Heart left ventricle (tissue), 16 donors: ENCODE measurements at regions not wholly inside any gene's neighbourhood (a gene's known extent, or its start where the extent isn't known, plus 50 kb on each side); places are given as distances from the start of the nearest gene placed in this dataset.

ENCODE experiments used
- ATAC-seq, 4 donors: fragments of 200-7000 bp; cut with Tn5 transposase; one replicate each; pipeline ENCODE4 v1.9.1; 2020 to 2022; ENCODE audit warnings: moderate library complexity in 4 of 4, mild to moderate bottlenecking in 3 of 4, moderate number of reproducible peaks in 1 of 4
- DNase-seq, 5 donors: peaks; one replicate each; pipeline ENCODE4 v3.0.0-alpha.2; 2020
- H3K27ac ChIP-seq, 12 donors: fragments of 200-600 bp; sonication (generic) in 4 of 12; one replicate each; pipeline versions ENCODE4 v1.5.0 to v1.8.0; 2016 to 2022; ENCODE audit warnings: mild to moderate bottlenecking in 2 of 12
- H3K27me3 ChIP-seq, 9 donors: fragments of 200-600 bp; sonication (generic) in 2 of 9; one replicate each; pipeline versions ENCODE4 v1.5.1 to v1.8.0; 2016 to 2022; ENCODE audit warnings: mild to moderate bottlenecking in 3 of 9
- H3K36me3 ChIP-seq, 9 donors: fragments of 200-600 bp; sonication (generic) in 2 of 9; one replicate each; pipeline versions ENCODE4 v1.5.0 to v1.8.0; 2018 to 2022; ENCODE audit warnings: mild to moderate bottlenecking in 2 of 9
- H3K4me1 ChIP-seq, 12 donors: fragments of 200-600 bp; sonication (generic) in 4 of 12; one replicate each; pipeline versions ENCODE4 v1.5.0 to v1.8.0; 2016 to 2022; ENCODE audit warnings: mild to moderate bottlenecking in 3 of 12
- H3K4me3 ChIP-seq, 12 donors: fragments of 200-600 bp; sonication (generic) in 4 of 12; one replicate each; pipeline versions ENCODE4 v1.5.0 to v1.8.0; 2017 to 2022; ENCODE audit warnings: mild to moderate bottlenecking in 9 of 12, moderate library complexity in 4 of 12
- H3K9me3 ChIP-seq, 12 donors: fragments of 200-600 bp; sonication (generic) in 4 of 12; one replicate each; pipeline versions ENCODE4 v1.5.0 to v1.8.0; 2016 to 2022; ENCODE audit warnings: mild to moderate bottlenecking in 1 of 12
- POLR2A ChIP-seq, 2 donors: fragments of 450-650 bp; IDR thresholded peaks; one replicate each; pipeline ENCODE4 v1.6.1; 2017; ENCODE audit warnings: antibody characterized with exemption in 2 of 2, mild to moderate bottlenecking in 2 of 2, moderate library complexity in 2 of 2
- WGBS, 4 donors: extraction: QIAGEN DNeasy Blood & Tissue Kit in 2 of 4; methylation state at CpG; one replicate each; pipeline versions ENCODE4 v1.1.5 to v1.1.7; 2013 to 2018; 5-methylcytosine and 5-hydroxymethylcytosine counted together
- intact Hi-C, 10 donors: fragments of 100-400 bp; cut with DNase I; formaldehyde crosslinking; loops; one replicate each; pipeline versions ENCODE4 v1.11.1 to v1.14.2; 2022
- TF ChIP-seq, protein P1 (sequence below), 12 donors: fragments of 200-600 bp; sonication (generic) in 4 of 12; IDR thresholded peaks; one replicate each; pipeline versions ENCODE4 v1.5.0 to v1.8.0; 2018 to 2022; ENCODE audit warnings: antibody characterized with exemption in 12 of 12, mild to moderate bottlenecking in 5 of 12
- donor health status: ischemic (EF 13 %, LVEDD 7.1; RV severe dilation, severe dysfunction).
- donor health status: healthy with polysubstance abuse.
- donor health status: DM: no; HTN: yes; CAD: no.
- donor health status: DM: no; HTN: no; CAD: no.
- donor health status: ischemic (EF 25% LVEDD 6.9; RV normal size, moderate dysfunction).
- donor health status: ischemic (EF 25% LVEDD 5.7; RV mildly dilated, moderate dysfunction).
- donor health status: healthy.
- donor health status: DM: yes; HTN: yes; CAD: no.
- donor health status: ischemic (EF 35%, LVEDD 5.7; RV mildly dilated, moderate dysfunction).
- donor health status: nonischemic (EF 11% LVEDD 7.7; RV severe dilation, severe dysfunction).
- donor health status: DM: yes; HTN: yes; CAD: no.
- donor health status: PGD.
- donor health status: ischemic (EF 29% LVEDD 5.4; RV normal size, mild dysfunction).
- donor health status: nonischemic (EF 23%, LVEDD 6.1; RV moderate dilation, normal function).

- intact Hi-C loops, result no loop called here
- WGBS, 4 donors, result 95 to 97% (median 96%) methylated on average over 6 of the region's 6 CpGs
- no peak for TF ChIP-seq POLR2A (IDR thresholded peaks at IDR 0.05)
- TF ChIP-seq, protein P1, sequence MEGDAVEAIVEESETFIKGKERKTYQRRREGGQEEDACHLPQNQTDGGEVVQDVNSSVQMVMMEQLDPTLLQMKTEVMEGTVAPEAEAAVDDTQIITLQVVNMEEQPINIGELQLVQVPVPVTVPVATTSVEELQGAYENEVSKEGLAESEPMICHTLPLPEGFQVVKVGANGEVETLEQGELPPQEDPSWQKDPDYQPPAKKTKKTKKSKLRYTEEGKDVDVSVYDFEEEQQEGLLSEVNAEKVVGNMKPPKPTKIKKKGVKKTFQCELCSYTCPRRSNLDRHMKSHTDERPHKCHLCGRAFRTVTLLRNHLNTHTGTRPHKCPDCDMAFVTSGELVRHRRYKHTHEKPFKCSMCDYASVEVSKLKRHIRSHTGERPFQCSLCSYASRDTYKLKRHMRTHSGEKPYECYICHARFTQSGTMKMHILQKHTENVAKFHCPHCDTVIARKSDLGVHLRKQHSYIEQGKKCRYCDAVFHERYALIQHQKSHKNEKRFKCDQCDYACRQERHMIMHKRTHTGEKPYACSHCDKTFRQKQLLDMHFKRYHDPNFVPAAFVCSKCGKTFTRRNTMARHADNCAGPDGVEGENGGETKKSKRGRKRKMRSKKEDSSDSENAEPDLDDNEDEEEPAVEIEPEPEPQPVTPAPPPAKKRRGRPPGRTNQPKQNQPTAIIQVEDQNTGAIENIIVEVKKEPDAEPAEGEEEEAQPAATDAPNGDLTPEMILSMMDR (IDR thresholded peaks at IDR 0.05), result no peak
These were observed 650.5 kb upstream of the NR2F2 start for GRCh38 chr15:95679847-95680582.

DNA sequence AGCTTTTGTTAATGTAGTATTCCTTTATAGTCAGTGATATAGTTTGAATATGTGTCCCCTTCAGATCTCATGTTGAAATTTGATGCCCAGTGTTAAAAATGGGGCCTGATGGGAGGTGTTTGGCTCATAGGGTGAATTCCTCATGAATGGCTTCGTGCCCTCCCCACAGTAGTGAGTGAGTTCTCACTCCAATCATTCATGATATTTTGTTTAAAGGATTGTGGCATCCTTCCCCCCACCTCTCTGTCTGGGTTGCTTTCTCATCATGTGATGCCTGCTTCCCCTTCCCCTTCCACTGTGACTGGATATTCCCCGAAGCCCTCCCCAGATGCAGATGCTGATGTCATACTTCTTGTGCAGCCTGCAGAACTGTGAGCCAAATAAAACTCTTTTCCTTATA, 649.8 kb upstream of the NR2F2 start:
- no peaks in the 10 kb centered on the region for H3K36me3 ChIP-seq
- no peaks in the 10 kb centered on the region for H3K9me3 ChIP-seq
- no peak for TF ChIP-seq POLR2A (IDR thresholded peaks at IDR 0.05)
- TF ChIP-seq, protein P1 (IDR thresholded peaks at IDR 0.05), result no peak
- no peak overlapping the region for H3K27ac ChIP-seq
- H3K4me1 ChIP-seq, result peaks cover 0 to 7% (median 0%) of the 10 kb centered on the region in 12 donors
- ATAC-seq, result no peak
- no peak for DNase-seq
- intact Hi-C loops, result no loop called here
- 42 to 75% (median 51%) methylated on average over 2 of the region's 2 CpGs for WGBS, 4 donors
- H3K27me3 ChIP-seq, result no peaks in the 10 kb centered on the region
- no peak overlapping the region for H3K4me3 ChIP-seq

More at GRCh38 chr15:95679847-95680582, 650.5 kb upstream of the NR2F2 start:
- ATAC-seq (no peak), DNase-seq (no peak)
- Histone ChIP-seq H3K9me3 (no peaks in the 10 kb centered on the region), H3K36me3 (no peaks in the 10 kb centered on the region), H3K4me1 (peaks cover 0 to 7% (median 0%) of the 10 kb centered on the region in 12 donors), H3K27ac (no peak overlapping the region), H3K4me3 (no peak overlapping the region), H3K27me3 (no peaks in the 10 kb centered on the region)

DNA sequence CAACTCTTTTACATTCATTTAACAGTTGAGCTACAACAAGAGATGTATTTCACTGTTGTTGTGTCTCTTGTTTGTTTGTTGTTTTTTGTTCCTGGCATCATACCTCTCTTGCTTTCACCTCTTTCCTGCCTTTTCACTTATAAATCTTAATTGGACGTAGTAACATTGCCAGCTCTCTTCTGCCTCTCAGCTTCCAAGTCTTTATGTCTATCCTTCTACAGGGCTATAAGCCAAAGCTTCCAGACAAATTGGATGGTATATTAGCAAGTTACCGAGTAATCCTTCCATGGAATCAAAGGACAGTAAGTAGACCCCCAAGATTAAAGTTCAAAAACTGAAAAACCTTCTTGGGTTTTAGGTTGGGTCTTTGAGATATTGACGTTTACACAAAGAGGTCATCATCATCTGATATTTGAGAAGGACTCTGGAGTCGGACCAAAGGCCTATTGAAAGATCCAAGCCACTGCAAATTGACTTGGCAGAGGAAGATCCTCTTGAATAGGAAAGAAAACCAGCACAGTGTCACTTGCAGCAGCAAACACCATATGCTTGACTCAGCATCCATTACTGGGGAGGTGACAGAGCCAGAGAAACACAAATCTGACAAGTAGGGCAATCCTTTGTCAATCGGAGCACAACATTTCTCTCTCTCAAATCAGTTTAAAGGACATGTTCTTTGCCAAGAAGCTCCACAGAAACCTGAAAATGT, 648.5 kb upstream of the NR2F2 start:
- DNase-seq (no peak), ATAC-seq (no peak)
- Histone ChIP-seq H3K4me1 (peaks cover 0 to 7% (median 0%) of the 10 kb centered on the region in 12 donors), H3K9me3 (no peaks in the 10 kb centered on the region), H3K27me3 (no peaks in the 10 kb centered on the region), H3K36me3 (no peaks in the 10 kb centered on the region), H3K27ac (no peak overlapping the region), H3K4me3 (no peak overlapping the region)
- no peak for TF ChIP-seq POLR2A (IDR thresholded peaks at IDR 0.05)
- TF ChIP-seq, protein P1 (IDR thresholded peaks at IDR 0.05), result no peak
- WGBS, 4 donors, result 58 to 84% (median 81%) methylated on average over 5 of the region's 5 CpGs
- intact Hi-C loops, result no loop called here

GRCh38 chr15:95684126-95684525, 646.4 kb upstream of the NR2F2 start:
- Histone ChIP-seq H3K4me3 (no peak overlapping the region), H3K9me3 (no peaks in the 10 kb centered on the region), H3K4me1 (peaks cover 0 to 7% (median 0%) of the 10 kb centered on the region in 12 donors), H3K27ac (no peak overlapping the region), H3K36me3 (no peaks in the 10 kb centered on the region), H3K27me3 (no peaks in the 10 kb centered on the region)
- TF ChIP-seq, protein P1 (IDR thresholded peaks at IDR 0.05), result no peak
- no peak for TF ChIP-seq POLR2A (IDR thresholded peaks at IDR 0.05)
- intact Hi-C loops, result no loop called here
- WGBS, 4 donors, result 92 to 95% (median 93%) methylated on average over 4 of the region's 4 CpGs
- DNase-seq (no peak), ATAC-seq (no peak)
